T-cell (primary cell): ENCODE measurements at regions not wholly inside any gene's neighbourhood (a gene's known extent, or its start where the extent isn't known, plus 50 kb on each side); places are given as distances from the start of the nearest gene placed in this dataset.
"Not testable (repeated sequence)": the region's sequence is repeated elsewhere in the genome, so short reads cannot be mapped to it uniquely, and the experiment has no call there.

Source experiments
- ATAC-seq, 4 experiments: fragments of 200-7000 bp in 3 of 4; fragments of 150-1000 bp in 1 of 4; cut with Tn5 transposase; replicated peaks in 1 of 4; 1 replicate in 3 of 4; 2 replicates in 1 of 4; pipeline ENCODE4 v1.10.0; 2021; ENCODE audit warnings: moderate library complexity in 3 of 4, mild to moderate bottlenecking in 2 of 4, moderate number of reproducible peaks in 1 of 4
- CTCF ChIA-PET, 2 donors: fragments of 300-600 bp; sonication (Branson Sonifier 250); formaldehyde crosslinking; loops; one replicate each; lab custom pipeline; 2022; ENCODE audit warnings: antibody characterized with exemption in 2 of 2; lab: Charles Lee
- POLR2A ChIA-PET, 2 donors: fragments of 300-600 bp; sonication (Branson Sonifier 250); formaldehyde crosslinking; loops; one replicate each; lab custom pipeline; 2022; ENCODE audit warnings: antibody characterized with exemption in 2 of 2; lab: Charles Lee
- DNase-seq, 35 experiments: peaks; one replicate each; pipeline versions ENCODE4 v3.0.0 to v3.0.0-alpha.2; 2013 to 2023
- H3K27ac ChIP-seq: one replicate; pipeline ENCODE4 v1.5.1; 2013; ENCODE audit warnings: low read length
- H3K27me3 ChIP-seq, 2 experiments: replicated peaks in 1 of 2; 1 replicate in 1 of 2; 2 replicates in 1 of 2; pipeline versions ENCODE4 v1.6.1 to v1.7.0; 2013; ENCODE audit warnings: low read length in 1 of 2, mixed read lengths in 1 of 2; ENCODE audit not compliant: control insufficient read depth in 2 of 2, insufficient read depth in 2 of 2; ENCODE audit errors: extremely low read depth in 1 of 2
- H3K36me3 ChIP-seq, 2 donors: 1 replicate in 1 of 2; 2 replicates in 1 of 2; pipeline versions ENCODE4 v1.6.1 to v1.7.0; 2013; ENCODE audit warnings: low read length in 1 of 2; ENCODE audit not compliant: control insufficient read depth in 2 of 2, insufficient read depth in 1 of 2; ENCODE audit errors: extremely low read depth in 1 of 2
- H3K4me1 ChIP-seq, 2 experiments: 1 replicate in 1 of 2; 2 replicates in 1 of 2; pipeline versions ENCODE4 v1.6.1 to v1.7.0; 2013; ENCODE audit warnings: low read length in 2 of 2, mixed read lengths in 1 of 2; ENCODE audit not compliant: insufficient read depth in 2 of 2, control insufficient read depth in 1 of 2; ENCODE audit errors: extremely low read depth in 1 of 2
- H3K4me3 ChIP-seq, 2 donors: 1 replicate in 1 of 2; 2 replicates in 1 of 2; pipeline versions ENCODE4 v1.5.1 to v1.7.0; 2013; ENCODE audit warnings: mild to moderate bottlenecking in 2 of 2, low read length in 1 of 2, moderate library complexity in 1 of 2; ENCODE audit not compliant: control insufficient read depth in 1 of 2; ENCODE audit errors: extremely low read depth in 1 of 2
- H3K9me3 ChIP-seq: 2 replicates; pipeline ENCODE4 v1.7.0; 2013
- H3K27ac Mint-ChIP-seq, 2 donors: one replicate each; pipeline ENCODE4 v1.8.0; 2020 to 2021; ENCODE audit warnings: mild to moderate bottlenecking in 2 of 2, mixed read lengths in 2 of 2
- H3K27me3 Mint-ChIP-seq, 2 donors: one replicate each; pipeline ENCODE4 v1.8.0; 2021 to 2022; ENCODE audit warnings: mixed read lengths in 2 of 2
- H3K36me3 Mint-ChIP-seq: one replicate; pipeline ENCODE4 v1.8.0; 2021; ENCODE audit warnings: mixed read lengths
- H3K4me1 Mint-ChIP-seq, 3 donors: one replicate each; pipeline ENCODE4 v1.8.0; 2020 to 2022; ENCODE audit warnings: mixed read lengths in 3 of 3, mild to moderate bottlenecking in 1 of 3
- H3K4me3 Mint-ChIP-seq, 3 donors: one replicate each; pipeline ENCODE4 v1.8.0; 2020 to 2022; ENCODE audit warnings: mild to moderate bottlenecking in 3 of 3, mixed read lengths in 3 of 3, moderate library complexity in 3 of 3
- H3K9me3 Mint-ChIP-seq, 3 donors: one replicate each; pipeline ENCODE4 v1.8.0; 2020 to 2022; ENCODE audit warnings: mixed read lengths in 3 of 3
- WGBS: methylation state at CpG from one replicate; pipeline ENCODE4 v1.1.5; 2013; ENCODE audit warnings: missing lambda C conversion rate; ENCODE audit not compliant: insufficient coverage; 5-methylcytosine and 5-hydroxymethylcytosine counted together

- DNase-seq, H3K36me3 ChIP-seq, H3K4me3 Mint-ChIP-seq, H3K4me1 ChIP-seq, CTCF ChIA-PET, POLR2A ChIA-PET, H3K27ac ChIP-seq, H3K9me3 ChIP-seq, H3K4me1 Mint-ChIP-seq, H3K27ac Mint-ChIP-seq, H3K36me3 Mint-ChIP-seq, H3K4me3 ChIP-seq, H3K9me3 Mint-ChIP-seq, ATAC-seq, H3K27me3 Mint-ChIP-seq, H3K27me3 ChIP-seq: not testable (repeated sequence)
- WGBS = no CpG with 5 or more reads among the region's 4 CpGs
These were observed 275.3 kb upstream of the NOTCH2NLA start for GRCh38 chr1:146504121-146504520.

DNA sequence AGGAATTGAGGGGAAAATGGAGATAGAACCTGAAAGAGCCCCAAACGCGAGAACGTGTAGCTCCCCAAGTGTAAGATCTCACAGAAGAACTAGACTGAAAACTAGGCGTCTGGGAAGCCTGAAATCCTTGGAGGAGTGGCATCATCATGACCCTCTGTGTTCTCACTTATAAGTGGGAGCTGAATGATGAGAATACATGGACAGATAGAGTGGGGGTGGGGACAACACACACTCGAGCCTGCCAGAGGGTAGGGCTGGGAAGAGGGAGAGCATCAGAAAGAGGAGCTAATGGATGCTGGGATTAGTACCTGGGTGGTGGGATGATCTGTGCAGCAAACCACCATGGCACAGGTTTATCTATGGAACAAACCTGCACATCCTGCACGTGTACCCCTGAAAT, 258.7 kb upstream of the NOTCH2NLA start:
- H3K27me3 ChIP-seq, H3K4me1 Mint-ChIP-seq, H3K27ac Mint-ChIP-seq, ATAC-seq, H3K4me1 ChIP-seq, H3K27me3 Mint-ChIP-seq, H3K36me3 Mint-ChIP-seq, H3K4me3 ChIP-seq, DNase-seq, H3K36me3 ChIP-seq, POLR2A ChIA-PET, CTCF ChIA-PET, H3K9me3 Mint-ChIP-seq, H3K4me3 Mint-ChIP-seq, H3K9me3 ChIP-seq, H3K27ac ChIP-seq: not testable (repeated sequence)
- no CpG with 5 or more reads among the region's 6 CpGs for WGBS

DNA sequence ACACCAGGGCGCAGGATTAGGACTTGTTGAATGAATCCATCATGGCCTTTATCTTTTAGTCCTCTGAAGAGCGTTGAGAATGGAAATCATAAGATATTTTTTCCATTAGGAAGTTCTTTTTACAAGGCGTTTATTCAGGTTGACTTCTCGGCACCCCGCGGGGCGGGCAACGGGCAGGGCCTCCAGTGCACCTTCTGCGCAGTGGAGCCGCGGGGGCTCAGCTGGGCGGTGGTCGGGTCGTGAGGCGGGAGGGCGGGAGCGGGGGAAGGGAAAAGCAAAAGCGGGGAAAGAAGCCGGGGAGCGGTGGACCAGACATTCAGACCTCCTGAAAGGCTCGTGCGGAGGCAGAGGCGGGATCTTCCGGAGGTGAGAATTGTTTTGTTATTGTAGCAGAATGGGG, 258.3 kb upstream of the NOTCH2NLA start:
- DNase-seq, POLR2A ChIA-PET, H3K27ac Mint-ChIP-seq, H3K27me3 ChIP-seq, H3K9me3 ChIP-seq, H3K4me1 Mint-ChIP-seq, CTCF ChIA-PET, H3K9me3 Mint-ChIP-seq, H3K4me3 Mint-ChIP-seq, H3K27me3 Mint-ChIP-seq, H3K4me3 ChIP-seq, H3K36me3 ChIP-seq, ATAC-seq, H3K4me1 ChIP-seq, H3K27ac ChIP-seq, H3K36me3 Mint-ChIP-seq: not testable (repeated sequence)
- no CpG with 5 or more reads among the region's 24 CpGs for WGBS

DNA sequence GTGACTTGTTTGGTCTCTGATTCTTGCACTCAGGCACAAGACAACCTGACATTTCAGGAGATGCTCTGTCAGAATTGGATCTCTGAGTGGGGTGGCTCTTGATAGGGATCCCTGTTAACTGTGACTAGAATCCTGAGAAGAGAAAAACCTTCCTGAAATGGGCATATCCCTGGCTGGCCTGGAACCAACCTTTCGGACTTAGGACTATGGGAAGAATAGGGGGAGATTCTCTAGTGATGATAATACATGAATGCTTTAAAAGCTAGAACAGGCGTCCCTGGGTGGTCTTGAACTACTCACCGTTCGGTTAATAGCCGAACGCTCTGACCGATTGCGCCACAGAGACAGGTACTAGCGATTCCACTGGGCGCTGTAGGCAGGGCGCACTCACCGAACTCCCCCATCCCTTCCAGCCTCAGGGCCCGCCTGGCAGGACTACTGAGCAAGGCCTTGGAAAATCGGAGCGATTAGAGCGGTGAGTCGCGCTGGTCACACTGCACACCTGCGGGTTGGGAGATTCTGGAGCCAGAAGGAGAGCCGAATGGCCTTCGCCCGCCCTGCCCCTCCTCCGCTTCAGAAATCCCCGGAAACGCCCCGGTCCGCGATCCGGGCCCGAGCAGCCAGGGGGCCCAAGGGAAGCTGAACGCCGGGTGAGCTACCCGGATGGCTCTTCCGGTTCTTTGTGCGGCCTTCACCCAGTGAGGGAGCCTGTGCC, 257.6 kb upstream of the NOTCH2NLA start:
- POLR2A ChIA-PET, H3K27me3 Mint-ChIP-seq, H3K36me3 Mint-ChIP-seq, H3K4me1 Mint-ChIP-seq, H3K36me3 ChIP-seq, H3K27ac Mint-ChIP-seq, H3K9me3 Mint-ChIP-seq, ATAC-seq, H3K4me1 ChIP-seq, H3K4me3 Mint-ChIP-seq, CTCF ChIA-PET, H3K27ac ChIP-seq, H3K9me3 ChIP-seq, DNase-seq, H3K27me3 ChIP-seq, H3K4me3 ChIP-seq: not testable (repeated sequence)
- WGBS = no CpG with 5 or more reads among the region's 35 CpGs

- WGBS = no CpG with 5 or more reads among the region's 2 CpGs
- H3K4me1 ChIP-seq, CTCF ChIA-PET, H3K27me3 ChIP-seq, H3K27ac Mint-ChIP-seq, H3K4me1 Mint-ChIP-seq, H3K9me3 Mint-ChIP-seq, H3K4me3 Mint-ChIP-seq, H3K36me3 Mint-ChIP-seq, POLR2A ChIA-PET, H3K36me3 ChIP-seq, H3K4me3 ChIP-seq, H3K27ac ChIP-seq, DNase-seq, H3K27me3 Mint-ChIP-seq, H3K9me3 ChIP-seq: not testable (repeated sequence)
- ATAC-seq = peak; percentile 52 to 98 (median 88)
These were observed 255.4 kb upstream of the NOTCH2NLA start for GRCh38 chr1:146484195-146484594.

- H3K36me3 Mint-ChIP-seq, H3K9me3 ChIP-seq, CTCF ChIA-PET, H3K4me1 ChIP-seq, H3K27ac Mint-ChIP-seq, POLR2A ChIA-PET, H3K27me3 ChIP-seq, H3K4me3 Mint-ChIP-seq, H3K27ac ChIP-seq, ATAC-seq, H3K4me3 ChIP-seq, H3K9me3 Mint-ChIP-seq, H3K36me3 ChIP-seq, DNase-seq, H3K4me1 Mint-ChIP-seq, H3K27me3 Mint-ChIP-seq: not testable (repeated sequence)
- no CpG with 5 or more reads among the region's 2 CpGs for WGBS
These were observed 250.4 kb upstream of the NOTCH2NLA start for GRCh38 chr1:146479188-146479587.

DNA sequence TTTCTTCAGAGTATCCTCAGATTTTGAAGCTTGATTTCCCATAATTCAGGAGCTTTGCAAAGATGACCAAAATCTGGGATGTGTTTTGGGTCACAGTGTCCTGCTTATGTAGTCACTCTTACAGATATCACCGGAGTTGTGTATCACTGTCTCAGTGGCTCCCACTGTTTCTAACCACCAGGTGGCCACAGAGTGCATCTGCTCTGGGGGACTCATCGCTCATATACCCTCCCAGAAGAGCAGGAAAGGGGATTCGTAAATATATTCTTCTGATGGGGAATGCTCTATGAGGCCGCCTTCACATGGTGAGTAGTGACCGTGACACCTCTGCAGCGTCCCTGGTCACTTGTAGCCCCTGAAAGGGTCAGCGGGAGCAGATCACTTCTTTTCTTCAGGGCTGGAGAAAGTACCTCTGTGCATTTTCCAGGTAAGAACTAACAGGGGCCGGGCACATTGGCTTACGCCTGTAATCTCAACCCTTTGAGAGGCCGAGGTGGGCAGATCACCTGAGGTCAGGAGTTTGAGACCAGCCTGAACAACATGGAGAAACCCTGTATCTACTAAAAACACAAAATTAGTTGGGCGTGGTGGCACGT, 249.4 kb upstream of the NOTCH2NLA start:
- H3K27ac ChIP-seq, H3K4me3 Mint-ChIP-seq, H3K36me3 Mint-ChIP-seq, H3K27me3 Mint-ChIP-seq, H3K27me3 ChIP-seq, H3K4me1 Mint-ChIP-seq, POLR2A ChIA-PET, H3K36me3 ChIP-seq, H3K4me1 ChIP-seq, CTCF ChIA-PET, H3K9me3 Mint-ChIP-seq, H3K9me3 ChIP-seq, H3K4me3 ChIP-seq, H3K27ac Mint-ChIP-seq: not testable (repeated sequence)
- ATAC-seq (peak; percentile 57 to 77 (median 66)), DNase-seq (peak in 21 of 35 experiments; percentile 3 to 39 (median 17))
- 71% methylated on average over 4 of the region's 12 CpGs for WGBS
